ENCODE measurements at regions not wholly inside any gene's neighbourhood (a gene's known extent, or its start where the extent isn't known, plus 50 kb on each side); places are given as distances from the start of the nearest gene placed in this dataset.

- TF ChIP-seq, protein P1, sequence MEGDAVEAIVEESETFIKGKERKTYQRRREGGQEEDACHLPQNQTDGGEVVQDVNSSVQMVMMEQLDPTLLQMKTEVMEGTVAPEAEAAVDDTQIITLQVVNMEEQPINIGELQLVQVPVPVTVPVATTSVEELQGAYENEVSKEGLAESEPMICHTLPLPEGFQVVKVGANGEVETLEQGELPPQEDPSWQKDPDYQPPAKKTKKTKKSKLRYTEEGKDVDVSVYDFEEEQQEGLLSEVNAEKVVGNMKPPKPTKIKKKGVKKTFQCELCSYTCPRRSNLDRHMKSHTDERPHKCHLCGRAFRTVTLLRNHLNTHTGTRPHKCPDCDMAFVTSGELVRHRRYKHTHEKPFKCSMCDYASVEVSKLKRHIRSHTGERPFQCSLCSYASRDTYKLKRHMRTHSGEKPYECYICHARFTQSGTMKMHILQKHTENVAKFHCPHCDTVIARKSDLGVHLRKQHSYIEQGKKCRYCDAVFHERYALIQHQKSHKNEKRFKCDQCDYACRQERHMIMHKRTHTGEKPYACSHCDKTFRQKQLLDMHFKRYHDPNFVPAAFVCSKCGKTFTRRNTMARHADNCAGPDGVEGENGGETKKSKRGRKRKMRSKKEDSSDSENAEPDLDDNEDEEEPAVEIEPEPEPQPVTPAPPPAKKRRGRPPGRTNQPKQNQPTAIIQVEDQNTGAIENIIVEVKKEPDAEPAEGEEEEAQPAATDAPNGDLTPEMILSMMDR (conservative IDR thresholded peaks at IDR 0.05; ENCODE audit: low read length) = no peak
- TF ChIP-seq EZH2phosphoT487 (IDR thresholded peaks at IDR 0.05; ENCODE audit: borderline replicate concordance, low read depth, low read length) = no peak
These were observed 509.0 kb downstream of the KIF4B start for GRCh38 chr5:155522540-155522939.
